ENCODE measurements at regions not wholly inside any gene's neighbourhood (a gene's known extent, or its start where the extent isn't known, plus 50 kb on each side); places are given as distances from the start of the nearest gene placed in this dataset.
A peak's percentile ranks its signal among the peaks of the same experiment; 100 is the strongest.

DNA sequence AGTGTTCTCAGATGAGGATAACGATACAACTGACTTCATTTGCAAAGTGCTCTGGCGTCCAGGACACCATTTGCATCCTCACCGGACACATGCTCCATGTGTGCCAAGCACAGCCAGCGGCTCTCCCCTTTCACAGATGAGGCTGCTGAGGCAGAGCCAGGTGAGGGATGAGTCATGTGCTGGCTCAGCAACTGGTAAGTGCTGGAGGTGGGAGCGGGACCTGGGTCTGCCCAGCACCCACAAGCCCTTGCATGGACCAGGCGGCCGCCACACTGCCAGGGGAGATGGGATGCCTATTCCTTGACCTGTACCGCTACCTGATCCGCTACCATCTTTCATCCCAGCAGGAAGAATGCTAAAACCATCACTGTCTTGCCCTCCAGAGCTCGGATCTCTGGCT, 86.2 kb upstream of the ASB18 start:
- WGBS, 2 donors = 89 to 95% methylated on average over 10 of the region's 10 CpGs

DNA sequence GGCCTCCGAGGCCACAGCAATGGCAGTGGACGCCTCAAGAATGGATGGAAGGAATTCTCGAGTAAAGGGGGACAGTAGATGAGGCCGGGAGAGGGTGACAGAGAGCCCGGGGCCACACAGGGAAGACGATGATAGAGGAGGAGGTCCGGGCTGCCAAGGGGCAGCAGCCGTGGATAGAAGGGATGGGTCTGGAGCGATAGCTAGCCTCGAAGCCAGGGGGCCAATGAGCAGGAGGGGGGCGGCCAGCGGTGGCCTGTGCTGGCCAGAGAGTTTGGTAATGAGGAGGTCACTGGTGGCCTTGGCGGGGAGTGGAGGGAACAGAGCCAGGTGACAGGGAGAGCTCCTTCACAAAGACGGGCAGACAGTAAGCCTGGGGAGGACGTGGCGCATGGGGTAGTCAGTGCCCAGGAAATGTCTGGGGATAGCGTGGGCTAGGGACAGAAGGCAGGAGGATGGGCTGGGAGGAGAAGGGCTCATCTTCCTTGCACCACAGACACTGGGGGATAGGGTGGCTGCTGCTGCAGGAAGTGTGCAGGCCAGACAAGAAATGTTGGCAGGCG, 87.8 kb upstream of the ASB18 start:
- peaks cover 0 to 2% (median 0%) of the 10 kb centered on the region in 4 donors for H3K9me3 ChIP-seq (ENCODE audit: control insufficient read depth in 4 of 4, insufficient read depth in 3 of 4, low read length in 3 of 4)
- no peaks in the 10 kb centered on the region for H3K36me3 ChIP-seq (ENCODE audit: control insufficient read depth in 4 of 4, insufficient read depth in 4 of 4, low read length in 4 of 4)
- DNase-seq (no peak), ATAC-seq (ENCODE audit: insufficient read depth, low FRiP score) (no peak)
- H3K4me3 ChIP-seq = no peak overlapping the region
- no peaks in the 10 kb centered on the region for H3K4me1 ChIP-seq (ENCODE audit: control insufficient read depth in 5 of 5, insufficient read depth in 5 of 5, low read length in 5 of 5)
- TF ChIP-seq, protein P1, sequence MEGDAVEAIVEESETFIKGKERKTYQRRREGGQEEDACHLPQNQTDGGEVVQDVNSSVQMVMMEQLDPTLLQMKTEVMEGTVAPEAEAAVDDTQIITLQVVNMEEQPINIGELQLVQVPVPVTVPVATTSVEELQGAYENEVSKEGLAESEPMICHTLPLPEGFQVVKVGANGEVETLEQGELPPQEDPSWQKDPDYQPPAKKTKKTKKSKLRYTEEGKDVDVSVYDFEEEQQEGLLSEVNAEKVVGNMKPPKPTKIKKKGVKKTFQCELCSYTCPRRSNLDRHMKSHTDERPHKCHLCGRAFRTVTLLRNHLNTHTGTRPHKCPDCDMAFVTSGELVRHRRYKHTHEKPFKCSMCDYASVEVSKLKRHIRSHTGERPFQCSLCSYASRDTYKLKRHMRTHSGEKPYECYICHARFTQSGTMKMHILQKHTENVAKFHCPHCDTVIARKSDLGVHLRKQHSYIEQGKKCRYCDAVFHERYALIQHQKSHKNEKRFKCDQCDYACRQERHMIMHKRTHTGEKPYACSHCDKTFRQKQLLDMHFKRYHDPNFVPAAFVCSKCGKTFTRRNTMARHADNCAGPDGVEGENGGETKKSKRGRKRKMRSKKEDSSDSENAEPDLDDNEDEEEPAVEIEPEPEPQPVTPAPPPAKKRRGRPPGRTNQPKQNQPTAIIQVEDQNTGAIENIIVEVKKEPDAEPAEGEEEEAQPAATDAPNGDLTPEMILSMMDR (IDR thresholded peaks at IDR 0.05; ENCODE audit: control extremely low read depth, extremely low read depth) = no peak
- 86 to 92% methylated on average over 18 of the region's 18 CpGs for WGBS, 2 donors
- no peaks in the 10 kb centered on the region for H3K27me3 ChIP-seq (ENCODE audit: control insufficient read depth in 3 of 3, insufficient read depth in 3 of 3, low read length in 2 of 3)
- H3K27ac ChIP-seq (ENCODE audit: low read depth in 1 of 2, low read length in 1 of 2) = no peak overlapping the region
- H3K9ac ChIP-seq (ENCODE audit: insufficient read depth in 1 of 2, low read length in 2 of 2) = no peak overlapping the region

More for the DNA sequence above, 86.2 kb upstream of the ASB18 start:
- no peaks in the 10 kb centered on the region for H3K27me3 ChIP-seq (ENCODE audit: control insufficient read depth in 3 of 3, insufficient read depth in 3 of 3, low read length in 2 of 3)
- H3K36me3 ChIP-seq (ENCODE audit: control insufficient read depth in 4 of 4, insufficient read depth in 4 of 4, low read length in 4 of 4) = no peaks in the 10 kb centered on the region
- DNase-seq (no peak), ATAC-seq (ENCODE audit: insufficient read depth, low FRiP score) (no peak)
- no peak overlapping the region for H3K4me3 ChIP-seq
- peaks cover 0 to 2% (median 0%) of the 10 kb centered on the region in 4 donors for H3K9me3 ChIP-seq (ENCODE audit: control insufficient read depth in 4 of 4, insufficient read depth in 3 of 4, low read length in 3 of 4)
- no peaks in the 10 kb centered on the region for H3K4me1 ChIP-seq (ENCODE audit: control insufficient read depth in 5 of 5, insufficient read depth in 5 of 5, low read length in 5 of 5)
- H3K27ac ChIP-seq (ENCODE audit: low read depth in 1 of 2, low read length in 1 of 2) = no peak overlapping the region
- no peak overlapping the region for H3K9ac ChIP-seq (ENCODE audit: insufficient read depth in 1 of 2, low read length in 2 of 2)
- TF ChIP-seq, protein P1 (IDR thresholded peaks at IDR 0.05; ENCODE audit: control extremely low read depth, extremely low read depth) = no peak

DNA sequence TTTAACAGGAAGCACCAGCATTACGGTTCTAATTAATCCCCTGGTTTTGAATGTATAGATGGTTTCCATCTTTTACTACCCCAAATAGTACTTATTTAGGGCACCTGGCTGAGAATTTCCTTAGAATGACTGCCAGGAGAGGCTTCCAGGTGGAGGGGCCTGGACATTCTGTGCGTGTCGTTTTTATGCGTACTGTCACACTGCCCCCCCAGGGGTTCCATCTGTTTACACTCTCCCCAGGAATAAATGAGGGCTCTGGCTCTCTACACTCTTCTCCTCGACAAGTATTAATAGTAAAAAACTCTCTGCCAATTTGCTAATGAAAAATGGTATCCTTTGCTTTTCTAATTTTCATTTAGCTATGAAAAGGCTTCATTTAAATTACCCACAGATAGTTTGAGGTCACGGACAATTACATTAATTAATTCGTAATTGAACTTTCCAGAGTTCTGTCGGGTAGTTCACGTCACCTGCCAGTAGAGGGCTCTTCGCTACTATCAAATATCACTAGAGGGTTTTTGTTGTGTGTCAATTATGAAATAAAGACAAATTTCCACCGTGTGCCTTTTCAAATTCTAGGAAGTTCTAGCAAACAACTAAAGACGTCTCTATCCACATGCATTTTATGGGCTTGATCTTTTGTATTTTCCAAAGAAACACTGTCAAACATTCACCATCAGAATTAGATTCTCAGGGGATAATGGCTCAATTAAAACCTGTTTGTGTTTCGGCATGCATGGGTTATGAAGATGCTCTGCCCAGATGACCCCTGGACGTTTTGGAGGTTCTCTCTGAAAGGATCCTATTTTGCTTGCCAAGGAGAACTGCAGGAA, 88.8 kb upstream of the ASB18 start:
- no peak for ATAC-seq (ENCODE audit: insufficient read depth, low FRiP score)
- no peak overlapping the region for H3K9ac ChIP-seq (ENCODE audit: insufficient read depth in 1 of 2, low read length in 2 of 2)
- peak in 2 of 3 donors; percentile 53 to 54 for DNase-seq

More for the DNA sequence above, 88.8 kb upstream of the ASB18 start:
- 19 to 22% methylated on average over 14 of the region's 14 CpGs for WGBS, 2 donors
- Histone ChIP-seq H3K27me3 (ENCODE audit: control insufficient read depth in 3 of 3, insufficient read depth in 3 of 3, low read length in 2 of 3) (no peaks in the 10 kb centered on the region), H3K4me1 (ENCODE audit: control insufficient read depth in 5 of 5, insufficient read depth in 5 of 5, low read length in 5 of 5) (no peaks in the 10 kb centered on the region), H3K36me3 (ENCODE audit: control insufficient read depth in 4 of 4, insufficient read depth in 4 of 4, low read length in 4 of 4) (no peaks in the 10 kb centered on the region), H3K9me3 (ENCODE audit: control insufficient read depth in 4 of 4, insufficient read depth in 3 of 4, low read length in 3 of 4) (peaks cover 0 to 2% (median 0%) of the 10 kb centered on the region in 4 donors), H3K4me3 (no peak overlapping the region), H3K27ac (ENCODE audit: low read depth in 1 of 2, low read length in 1 of 2) (no peak overlapping the region)
- TF ChIP-seq, protein P1 (IDR thresholded peaks at IDR 0.05; ENCODE audit: control extremely low read depth, extremely low read depth) = peak; percentile 67

All from lung (tissue), 11 donors.